H1 (cell line): ENCODE measurements at regions not wholly inside any gene's neighbourhood (a gene's known extent, or its start where the extent isn't known, plus 50 kb on each side); places are given as distances from the start of the nearest gene placed in this dataset.

Experiments used
- CTCF ChIA-PET: fragments of 300-600 bp; sonication (Branson Sonifier 250); formaldehyde crosslinking; loops from one replicate; lab custom pipeline; 2021; ENCODE audit not compliant: partially characterized antibody; lab: Charles Lee
- POLR2A ChIA-PET: fragments of 300-600 bp; sonication (Branson Sonifier 250); formaldehyde crosslinking; loops from one replicate; lab custom pipeline; 2021; ENCODE audit warnings: inconsistent platforms; ENCODE audit not compliant: partially characterized antibody; lab: Charles Lee
- DNase-seq, 2 experiments: peaks; one replicate each; pipeline versions ENCODE4 v3.0.0 to v3.0.0-alpha.2; 2010 to 2022; ENCODE audit warnings: low spot score in 2 of 2, low read depth in 1 of 2, mixed read lengths in 1 of 2
- FAIRE-seq: peaks from 2 replicates; lab custom pipeline; 2011; peaks lifted over from hg19 to GRCh38; lab: Jason Lieb, UNC
- H2AFZ ChIP-seq: 2 replicates; pipeline ENCODE4 v1.8.1; 2012; ENCODE audit warnings: low read length, inconsistent platforms
- H2AK5ac ChIP-seq: 2 replicates; pipeline ENCODE4 v1.6.1; 2013; ENCODE audit warnings: low read depth, low read length
- H2BK120ac ChIP-seq: replicated peaks from 2 replicates; pipeline ENCODE3; 2013; ENCODE audit warnings: low read depth, low read length, inconsistent platforms
- H2BK12ac ChIP-seq: 2 replicates; pipeline ENCODE4 v1.6.1; 2013; ENCODE audit warnings: low read depth, low read length
- H2BK15ac ChIP-seq: 2 replicates; pipeline ENCODE4 v1.6.1; 2013; ENCODE audit warnings: low read length
- H2BK20ac ChIP-seq: 2 replicates; pipeline ENCODE4 v1.6.1; 2013; ENCODE audit warnings: low read length
- H2BK5ac ChIP-seq: 2 replicates; pipeline ENCODE4 v1.6.1; 2013; ENCODE audit warnings: low read depth, low read length
- H3K14ac ChIP-seq: 2 replicates; pipeline ENCODE4 v1.6.1; 2013; ENCODE audit warnings: inconsistent platforms; ENCODE audit not compliant: insufficient read length
- H3K18ac ChIP-seq: 2 replicates; pipeline ENCODE4 v1.6.1; 2013; ENCODE audit warnings: low read length; ENCODE audit errors: extremely low read depth
- H3K23ac ChIP-seq: 2 replicates; pipeline ENCODE4 v1.6.1; 2013; ENCODE audit warnings: inconsistent platforms; ENCODE audit not compliant: insufficient read length
- H3K23me2 ChIP-seq: 2 replicates; pipeline ENCODE4 v1.6.1; 2013; ENCODE audit warnings: low read depth, low read length
- H3K27ac ChIP-seq: 2 replicates; pipeline ENCODE4 v1.6.1; 2011; ENCODE audit warnings: low read depth, low read length, inconsistent platforms
- H3K27me3 ChIP-seq, 4 experiments: replicated peaks in 1 of 4; 1 replicate in 1 of 4; 2 replicates in 3 of 4; pipeline versions ENCODE4 v1.6.1 to v1.8.1; 2011 to 2013; ENCODE audit warnings: low read length in 3 of 4, mild to moderate bottlenecking in 3 of 4, inconsistent platforms in 2 of 4, mixed read lengths in 2 of 4, moderate library complexity in 1 of 4; ENCODE audit not compliant: control insufficient read depth in 3 of 4, insufficient read depth in 3 of 4; ENCODE audit errors: extremely low read depth in 1 of 4
- H3K36me3 ChIP-seq, 4 experiments: 2 replicates each; pipeline versions ENCODE4 v1.6.1 to v1.8.1; 2011 to 2013; ENCODE audit warnings: mild to moderate bottlenecking in 4 of 4, low read length in 3 of 4, moderate library complexity in 2 of 4, control low read depth in 1 of 4, inconsistent platforms in 1 of 4; ENCODE audit not compliant: insufficient read depth in 4 of 4, control insufficient read depth in 2 of 4
- H3K4ac ChIP-seq: replicated peaks from 2 replicates; pipeline ENCODE3; 2013; ENCODE audit warnings: low read length, low read depth, mixed read lengths, inconsistent platforms; ENCODE audit not compliant: insufficient read length
- H3K4me1 ChIP-seq, 4 experiments: replicated peaks in 1 of 4; 1 replicate in 1 of 4; 2 replicates in 3 of 4; pipeline versions ENCODE4 v1.6.1 to v1.8.1; 2011 to 2013; ENCODE audit warnings: low read length in 3 of 4, inconsistent platforms in 2 of 4, mixed read lengths in 1 of 4; ENCODE audit not compliant: insufficient read depth in 4 of 4, control insufficient read depth in 3 of 4
- H3K4me2 ChIP-seq, 2 experiments: 2 replicates each; pipeline versions ENCODE4 v1.6.1 to v1.8.1; 2011 to 2013; ENCODE audit warnings: low read depth in 2 of 2, low read length in 2 of 2, control low read depth in 1 of 2, inconsistent platforms in 1 of 2, mild to moderate bottlenecking in 1 of 2; ENCODE audit not compliant: insufficient read depth in 1 of 2
- H3K4me3 ChIP-seq, 4 experiments: fragments of 200-600, 300-600 bp in 1 of 4; sonication (generic), shearing (Covaris generic), sonication (Bioruptor Twin) in 1 of 4; 2 replicates each; pipeline versions ENCODE4 v1.5.1 to v1.8.1; 2011 to 2016; ENCODE audit warnings: low read length in 4 of 4, low read depth in 3 of 4, control low read depth in 2 of 4, inconsistent platforms in 2 of 4, mild to moderate bottlenecking in 2 of 4, mixed read lengths in 1 of 4, moderate library complexity in 1 of 4; ENCODE audit not compliant: insufficient read depth in 2 of 4; ENCODE audit errors: extremely low read depth in 1 of 4
- H3K56ac ChIP-seq: replicated peaks from 2 replicates; pipeline ENCODE3; 2013; ENCODE audit warnings: low read depth, mild to moderate bottlenecking, mixed read lengths, low read length, inconsistent platforms; ENCODE audit not compliant: insufficient read length
- H3K79me1 ChIP-seq: 2 replicates; pipeline ENCODE4 v1.6.1; 2013; ENCODE audit warnings: low read depth, low read length, control low read depth
- H3K79me2 ChIP-seq, 2 experiments: 2 replicates each; pipeline versions ENCODE4 v1.6.1 to v1.8.1; 2012 to 2013; ENCODE audit warnings: low read length in 2 of 2, mild to moderate bottlenecking in 2 of 2, inconsistent platforms in 1 of 2; ENCODE audit not compliant: insufficient read depth in 2 of 2, control insufficient read depth in 1 of 2
- H3K9ac ChIP-seq, 4 experiments: replicated peaks in 1 of 4; 1 replicate in 1 of 4; 2 replicates in 3 of 4; pipeline versions ENCODE4 v1.6.1 to v1.8.1; 2011 to 2013; ENCODE audit warnings: low read depth in 3 of 4, low read length in 3 of 4, control low read depth in 2 of 4, mild to moderate bottlenecking in 2 of 4, moderate library complexity in 2 of 4, inconsistent platforms in 1 of 4; ENCODE audit errors: extremely low read depth in 1 of 4
- H3K9me3 ChIP-seq, 2 experiments: 2 replicates each; pipeline versions ENCODE4 v1.6.1 to v1.8.1; 2012 to 2013; ENCODE audit warnings: mild to moderate bottlenecking in 2 of 2, moderate library complexity in 2 of 2, control low read depth in 1 of 2, inconsistent platforms in 1 of 2, low read depth in 1 of 2, low read length in 1 of 2, mixed read lengths in 1 of 2; ENCODE audit not compliant: insufficient read depth in 2 of 2
- H4K20me1 ChIP-seq, 2 experiments: replicated peaks in 1 of 2; 2 replicates each; pipeline versions ENCODE3 to v1.8.1; 2011 to 2013; ENCODE audit warnings: inconsistent platforms in 2 of 2, low read length in 2 of 2, mild to moderate bottlenecking in 1 of 2; ENCODE audit not compliant: insufficient read depth in 2 of 2, control insufficient read depth in 1 of 2
- H4K5ac ChIP-seq: 2 replicates; pipeline ENCODE4 v1.6.1; 2013; ENCODE audit warnings: low read length, low read depth, mixed read lengths, inconsistent platforms; ENCODE audit not compliant: insufficient read length
- H4K8ac ChIP-seq: 2 replicates; pipeline ENCODE4 v1.8.0; 2013; ENCODE audit warnings: mild to moderate bottlenecking, moderate library complexity, low read length, inconsistent platforms; ENCODE audit not compliant: insufficient read depth; ENCODE audit errors: extremely low read depth
- H4K91ac ChIP-seq: replicated peaks from 2 replicates; pipeline ENCODE3; 2013; ENCODE audit warnings: low read length, mixed read lengths, inconsistent platforms; ENCODE audit not compliant: insufficient read length
- ASH2L ChIP-seq: fragments of 200-600, 300-600 bp; sonication (generic); IDR thresholded peaks from one replicate; pipeline ENCODE4 v1.7.1; 2017; ENCODE audit warnings: low read length
- CBX5 ChIP-seq: fragments of 300-800, 300-1000 bp; sonication (generic); IDR thresholded peaks from 2 replicates; pipeline ENCODE4 v1.7.1; 2016; ENCODE audit warnings: antibody characterized with exemption, low read length, low read depth
- CEBPB ChIP-seq: IDR thresholded peaks from 2 replicates; pipeline ENCODE4 v1.6.1; 2012; ENCODE audit warnings: low read depth, low read length
- EZH2 ChIP-seq: fragments of 200-600 bp; sonication (generic); IDR thresholded peaks from 2 replicates; pipeline ENCODE4 v1.7.1; 2012; ENCODE audit warnings: low read depth, mild to moderate bottlenecking, moderate library complexity, low read length, inconsistent platforms; ENCODE audit not compliant: severe bottlenecking
- GTF2F1 ChIP-seq: IDR thresholded peaks from 2 replicates; pipeline ENCODE4 v1.6.1; 2012; ENCODE audit warnings: low read depth, low read length, improper control_type of control experiment, borderline replicate concordance
- NRF1 ChIP-seq: IDR thresholded peaks from 2 replicates; pipeline ENCODE4 v1.6.1; 2011; ENCODE audit warnings: mild to moderate bottlenecking, low read depth, low read length, improper control_type of control experiment
- SIN3A ChIP-seq, 2 experiments: IDR thresholded peaks in 1 of 2; conservative IDR thresholded peaks in 1 of 2; 2 replicates each; pipeline ENCODE4 v1.6.1; 2011 to 2012; ENCODE audit warnings: low read length in 2 of 2, improper control_type of control experiment in 1 of 2, low read depth in 1 of 2, mild to moderate bottlenecking in 1 of 2
- SIRT6 ChIP-seq: IDR thresholded peaks from one replicate; pipeline ENCODE4 v1.7.1; 2012; ENCODE audit warnings: low read length, inconsistent platforms
- SIX5 ChIP-seq: IDR thresholded peaks from 2 replicates; pipeline ENCODE4 v1.6.1; 2011; ENCODE audit warnings: mild to moderate bottlenecking, low read depth, low read length
- SUZ12 ChIP-seq: fragments of 200-600 bp; sonication (generic); IDR thresholded peaks from 2 replicates; pipeline ENCODE4 v1.6.1; 2012; ENCODE audit warnings: mild to moderate bottlenecking, inconsistent platforms, low read length, moderate library complexity, mixed read lengths
- TAF7 ChIP-seq: optimal IDR thresholded peaks from 2 replicates; pipeline ENCODE3; 2011; ENCODE audit warnings: low read depth, mild to moderate bottlenecking, inconsistent platforms, low read length, moderate library complexity, borderline replicate concordance
- TCF12 ChIP-seq: IDR thresholded peaks from 2 replicates; pipeline ENCODE4 v1.6.1; 2011; ENCODE audit warnings: low read depth, mild to moderate bottlenecking, low read length
- WGBS, 2 experiments: shearing (Covaris generic) in 1 of 2; methylation state at CpG; one replicate each; pipeline versions ENCODE4 v1.1.6 to v1.1.7; 2013 to 2015; ENCODE audit warnings: low lambda C conversion rate in 2 of 2, mixed read lengths in 2 of 2, inconsistent platforms in 1 of 2, low coverage in 1 of 2, missing lambda C conversion rate in 1 of 2; ENCODE audit not compliant: insufficient replicate concordance in 2 of 2, insufficient coverage in 1 of 2, insufficient read length in 1 of 2; ENCODE audit errors: extremely low coverage in 1 of 2, missing lambda C conversion rate in 1 of 2; 5-methylcytosine and 5-hydroxymethylcytosine counted together
- TF ChIP-seq, protein P1 (sequence below), 3 experiments: IDR thresholded peaks; 1 replicate in 2 of 3; 2 replicates in 1 of 3; pipeline versions ENCODE4 v1.5.1 to v1.6.1; 2011; ENCODE audit warnings: low read length in 3 of 3, mild to moderate bottlenecking in 3 of 3, inconsistent platforms in 2 of 3, low read depth in 1 of 3, moderate library complexity in 1 of 3; ENCODE audit not compliant: insufficient read depth in 1 of 3; ENCODE audit errors: control extremely low read depth in 1 of 3

GRCh38 chr5:168013546-168013945 is 277.9 kb upstream of the WWC1 start:
- H4K91ac ChIP-seq: no peak overlapping the region
- no peak overlapping the region for H4K5ac ChIP-seq
- no peak overlapping the region for H2BK15ac ChIP-seq
- H3K14ac ChIP-seq: no peak overlapping the region
- no peak overlapping the region for H3K4me2 ChIP-seq
- H3K18ac ChIP-seq: no peak overlapping the region
- H3K23ac ChIP-seq: no peak overlapping the region
- no peaks in the 10 kb centered on the region for H3K36me3 ChIP-seq
- H3K4me1 ChIP-seq: no peaks in the 10 kb centered on the region
- no peak overlapping the region for H2AK5ac ChIP-seq
- H4K8ac ChIP-seq: no peak overlapping the region
- H3K9me3 ChIP-seq: no peaks in the 10 kb centered on the region
- H4K20me1 ChIP-seq: no peaks in the 10 kb centered on the region
- H3K23me2 ChIP-seq: no peaks in the 10 kb centered on the region; the same call in 1 of the 2 replicates
- DNase-seq: no peak
- no peak overlapping the region for H3K4me3 ChIP-seq
- no peaks in the 10 kb centered on the region for H3K27me3 ChIP-seq
- no peak overlapping the region for H2BK20ac ChIP-seq
- H2AFZ ChIP-seq: no peak overlapping the region
- ChIA-PET CTCF (interaction anchor here (0.7 to 1.4 kb wide), 6 partner anchors 34 to 291 kb away, joined by 3 to 4 read pairs (median 3); no protein-coding TSS in a partner anchor), POLR2A (no interaction called here)
- no peak overlapping the region for H2BK120ac ChIP-seq
- no peak for TF ChIP-seq TCF12
- no peak for TF ChIP-seq CEBPB
- no peak for TF ChIP-seq NRF1
- no peak for TF ChIP-seq SIX5
- TF ChIP-seq SUZ12: no peak
- no peak for TF ChIP-seq SIN3A (conservative IDR thresholded peaks at IDR 0.05 in 1 of 2, IDR thresholded peaks at IDR 0.05 in 1 of 2; ENCODE audit: low read depth in 1 of 2, low read length in 2 of 2)
- TF ChIP-seq ASH2L: no peak
- no peak for TF ChIP-seq CBX5
- no peak for TF ChIP-seq TAF7
- TF ChIP-seq, protein P1, sequence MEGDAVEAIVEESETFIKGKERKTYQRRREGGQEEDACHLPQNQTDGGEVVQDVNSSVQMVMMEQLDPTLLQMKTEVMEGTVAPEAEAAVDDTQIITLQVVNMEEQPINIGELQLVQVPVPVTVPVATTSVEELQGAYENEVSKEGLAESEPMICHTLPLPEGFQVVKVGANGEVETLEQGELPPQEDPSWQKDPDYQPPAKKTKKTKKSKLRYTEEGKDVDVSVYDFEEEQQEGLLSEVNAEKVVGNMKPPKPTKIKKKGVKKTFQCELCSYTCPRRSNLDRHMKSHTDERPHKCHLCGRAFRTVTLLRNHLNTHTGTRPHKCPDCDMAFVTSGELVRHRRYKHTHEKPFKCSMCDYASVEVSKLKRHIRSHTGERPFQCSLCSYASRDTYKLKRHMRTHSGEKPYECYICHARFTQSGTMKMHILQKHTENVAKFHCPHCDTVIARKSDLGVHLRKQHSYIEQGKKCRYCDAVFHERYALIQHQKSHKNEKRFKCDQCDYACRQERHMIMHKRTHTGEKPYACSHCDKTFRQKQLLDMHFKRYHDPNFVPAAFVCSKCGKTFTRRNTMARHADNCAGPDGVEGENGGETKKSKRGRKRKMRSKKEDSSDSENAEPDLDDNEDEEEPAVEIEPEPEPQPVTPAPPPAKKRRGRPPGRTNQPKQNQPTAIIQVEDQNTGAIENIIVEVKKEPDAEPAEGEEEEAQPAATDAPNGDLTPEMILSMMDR (IDR thresholded peaks at IDR 0.05; ENCODE audit: control extremely low read depth in 1 of 3, insufficient read depth in 1 of 3, low read depth in 1 of 3, low read length in 3 of 3): no peak
- TF ChIP-seq GTF2F1: no peak
- no peak for TF ChIP-seq SIRT6
- TF ChIP-seq EZH2: no peak
- H2BK12ac ChIP-seq: no peak overlapping the region
- H3K56ac ChIP-seq: no peak overlapping the region
- H2BK5ac ChIP-seq: no peak overlapping the region
- no peaks in the 10 kb centered on the region for H3K79me2 ChIP-seq
- H3K4ac ChIP-seq: no peak overlapping the region
- H3K79me1 ChIP-seq: no peaks in the 10 kb centered on the region
- 96% methylated on average over 4 of the region's 4 CpGs; no CpG with 5 or more reads in 1 of the 2 experiments for WGBS, 2 experiments
- no peak overlapping the region for H3K27ac ChIP-seq
- no peak overlapping the region for H3K9ac ChIP-seq
- no peak for FAIRE-seq
